Daoy (cell line): ENCODE measurements at regions not wholly inside any gene's neighbourhood (a gene's known extent, or its start where the extent isn't known, plus 50 kb on each side); places are given as distances from the start of the nearest gene placed in this dataset.
"Not testable (repeated sequence)": the region's sequence is repeated elsewhere in the genome, so short reads cannot be mapped to it uniquely, and the experiment has no call there.

Experiments
- DNase-seq: peaks from one replicate; pipeline ENCODE4 v3.0.0-alpha.2; 2015; ENCODE audit warnings: low read depth

GRCh38 chr21:9046870-9047269, 1474.5 kb upstream of the TPTE start:
- not testable (repeated sequence) for DNase-seq

- not testable (repeated sequence) for DNase-seq
These were observed 1453.9 kb upstream of the TPTE start for GRCh38 chr21:9067515-9067914.

DNA sequence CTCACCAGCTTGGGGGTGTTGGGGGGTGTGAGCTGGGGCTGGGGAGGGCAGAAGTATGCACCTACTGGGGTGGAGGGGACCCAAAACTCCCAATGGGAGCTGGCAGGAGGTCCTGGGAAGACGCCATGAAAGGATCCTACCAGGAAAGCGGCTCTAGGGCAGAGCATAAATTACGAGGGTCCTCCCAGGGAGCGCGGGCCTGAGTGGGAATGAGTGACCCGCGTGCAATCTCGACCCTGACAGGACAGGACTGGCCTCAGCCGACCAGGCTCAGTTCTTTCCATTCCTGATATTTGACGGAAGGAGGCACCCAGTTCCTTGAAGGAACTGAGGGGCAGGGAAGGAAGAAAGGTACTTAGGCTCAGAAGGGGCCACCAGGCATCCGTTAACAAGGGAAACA, 1452.8 kb upstream of the TPTE start:
- not testable (repeated sequence) for DNase-seq

DNA sequence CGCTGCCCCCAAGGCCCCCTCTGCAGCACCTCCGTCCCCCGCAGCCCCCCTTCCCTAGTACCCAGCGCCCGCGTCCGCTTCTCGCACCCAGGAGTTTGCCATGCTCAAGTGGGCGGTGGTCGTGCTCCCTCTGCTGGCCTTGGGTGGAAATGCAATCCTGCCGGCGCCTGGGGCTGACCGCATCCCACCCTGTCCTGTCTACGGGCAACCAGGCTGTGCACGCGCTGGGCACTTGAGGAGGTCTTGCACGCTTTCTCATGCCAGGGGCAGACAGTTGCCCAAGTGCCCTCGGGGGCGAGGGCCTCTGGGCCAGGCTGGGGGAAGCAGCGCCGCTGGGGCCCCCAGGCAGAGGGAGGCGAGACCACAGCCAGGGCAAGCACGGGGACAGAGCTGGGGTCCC, 1450.7 kb upstream of the TPTE start:
- DNase-seq = not testable (repeated sequence)

DNA sequence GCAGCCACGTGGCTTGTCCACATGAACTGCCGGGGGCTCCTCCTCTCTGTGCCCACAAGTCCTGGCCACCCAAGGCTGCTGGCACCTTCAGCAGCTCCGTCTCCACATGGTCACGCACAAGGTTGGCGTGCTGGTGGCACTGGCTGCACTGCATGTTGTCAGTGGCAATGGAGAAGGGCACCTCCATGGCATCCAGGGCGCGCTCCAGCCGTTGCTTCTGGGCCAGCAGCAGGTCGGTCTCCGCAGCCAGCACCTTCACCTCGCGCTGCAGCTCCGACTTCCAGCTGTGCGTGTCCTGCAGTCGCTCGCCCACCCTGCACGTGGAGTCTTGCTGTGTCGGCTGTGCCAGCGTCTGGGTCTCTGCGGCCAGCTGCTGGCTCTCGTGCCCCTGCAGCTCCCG, 1448.4 kb upstream of the TPTE start:
- DNase-seq = not testable (repeated sequence)

- not testable (repeated sequence) for DNase-seq
These were observed 1446.6 kb upstream of the TPTE start for GRCh38 chr21:9074772-9075171.

GRCh38 chr21:9083091-9083826, 1438.1 kb upstream of the TPTE start:
- not testable (repeated sequence) for DNase-seq

DNA sequence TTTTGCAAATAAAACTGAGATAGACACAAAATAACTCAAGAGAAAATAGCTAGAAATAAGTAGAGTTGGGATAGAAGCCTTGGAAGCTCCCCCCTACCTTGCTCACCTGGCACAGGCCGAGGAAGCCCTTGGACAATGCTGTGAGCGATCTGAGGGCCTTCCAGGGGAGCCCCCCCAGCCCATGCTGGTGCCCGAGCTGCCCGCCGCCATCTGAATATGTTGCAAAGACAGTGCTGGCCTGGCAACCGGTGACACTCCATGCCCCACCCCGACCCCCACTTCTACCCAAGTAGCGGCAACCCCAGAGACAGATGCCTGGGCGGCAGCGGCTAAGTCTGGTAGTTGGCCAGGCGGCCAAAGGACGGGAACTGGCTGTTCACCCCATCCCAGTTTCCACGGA, 1435.1 kb upstream of the TPTE start:
- DNase-seq = not testable (repeated sequence)

GRCh38 chr21:9087816-9088215, 1433.6 kb upstream of the TPTE start:
- DNase-seq = not testable (repeated sequence)

DNA sequence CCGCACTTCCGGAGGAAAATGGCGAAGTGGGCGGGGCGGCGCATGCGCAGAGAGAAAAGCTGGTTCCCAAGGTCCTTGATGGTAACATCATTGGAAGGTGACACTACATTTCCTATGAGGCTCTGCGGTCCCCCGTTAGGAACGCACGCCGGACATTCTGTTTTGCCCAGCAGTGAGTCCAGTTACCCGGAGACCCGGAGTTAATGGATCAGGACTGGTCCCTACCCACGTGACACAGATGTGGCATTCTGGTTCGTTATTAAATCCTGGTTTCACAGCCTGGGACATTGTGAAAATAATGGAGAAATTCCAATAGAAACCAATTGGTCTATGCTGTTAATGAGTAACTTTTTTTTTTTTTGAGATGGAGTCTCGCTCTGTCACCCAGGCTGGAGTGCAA, 1391.6 kb upstream of the TPTE start:
- DNase-seq = not testable (repeated sequence)

GRCh38 chr21:9130817-9131216, 1390.6 kb upstream of the TPTE start:
- not testable (repeated sequence) for DNase-seq
